Kidney tubule cell (primary cell): ENCODE measurements at regions not wholly inside any gene's neighbourhood (a gene's known extent, or its start where the extent isn't known, plus 50 kb on each side); places are given as distances from the start of the nearest gene placed in this dataset.

Experiments used
- DNase-seq: peaks from one replicate; pipeline ENCODE4 v3.0.0-alpha.2; 2018; ENCODE audit warnings: low spot score

DNA sequence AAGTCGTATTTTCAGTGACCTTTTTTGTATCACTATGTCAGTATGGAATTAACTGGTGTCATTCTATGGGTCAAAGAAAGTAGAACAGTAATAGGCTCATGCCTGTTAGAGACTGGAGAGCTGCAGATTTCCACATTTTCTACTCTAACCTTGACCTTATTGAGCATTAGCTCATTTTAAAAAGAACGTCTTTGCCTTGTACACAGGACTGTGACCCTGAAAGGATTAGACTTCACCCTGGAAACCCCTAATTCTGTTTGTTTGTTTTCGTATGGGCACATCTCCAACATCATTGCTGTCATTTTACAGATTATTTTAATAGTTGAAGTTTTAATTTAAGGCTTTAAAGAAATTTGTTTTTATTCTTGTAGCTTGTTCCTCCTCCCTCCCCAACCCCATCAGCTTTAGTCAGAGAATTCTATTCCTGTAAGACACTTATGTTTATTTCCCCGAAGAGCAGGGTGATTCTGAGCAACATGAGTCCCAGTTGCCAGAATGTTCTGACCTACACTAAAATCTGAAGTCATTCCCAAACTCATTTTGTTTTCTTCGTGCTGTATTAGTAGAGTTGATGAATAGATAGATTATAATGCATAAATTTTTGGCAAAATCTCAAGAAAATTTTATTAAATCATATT lies 451.3 kb downstream of the FOXG1 start:
- DNase-seq: no peak

DNA sequence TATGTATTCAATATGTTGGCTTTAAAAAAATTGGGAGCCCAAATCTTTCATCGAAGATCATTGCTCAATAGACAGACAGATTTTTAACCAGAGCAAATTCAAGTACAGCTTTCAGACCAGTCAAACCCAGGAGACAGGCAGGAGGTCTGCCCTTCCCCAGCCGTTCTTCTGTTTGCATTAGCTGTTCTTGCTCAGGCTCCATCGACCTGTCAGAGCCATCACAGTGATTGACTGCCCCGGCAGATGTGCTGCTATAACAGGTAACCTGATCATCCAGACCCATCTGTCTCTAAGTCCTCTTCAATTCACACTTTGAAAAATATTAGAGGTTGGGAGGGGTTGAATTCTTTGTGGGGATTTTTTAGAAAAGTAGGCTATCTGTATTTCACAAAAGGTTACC lies 453.5 kb downstream of the FOXG1 start:
- no peak for DNase-seq

- DNase-seq: no peak
These were observed 454.0 kb downstream of the FOXG1 start for GRCh38 chr14:29220566-29220965.

DNA sequence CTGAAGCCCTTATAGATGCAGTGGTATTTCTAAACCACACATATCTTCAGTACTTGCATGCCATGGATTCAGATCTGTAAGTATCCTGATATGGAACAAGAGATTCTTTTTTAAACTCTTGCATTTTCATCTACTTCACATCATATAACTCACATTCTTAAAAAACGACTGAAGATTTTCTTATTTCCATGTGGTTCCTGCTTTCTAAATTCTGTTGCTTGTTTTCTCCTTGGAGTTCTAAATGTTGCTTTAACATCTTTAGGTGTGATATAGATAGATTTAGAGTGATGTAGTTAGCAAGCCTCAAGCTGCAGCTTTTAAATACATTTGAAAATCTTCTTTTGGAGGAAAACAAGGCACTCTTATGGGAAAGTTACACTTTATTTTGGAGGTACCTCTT lies 455.4 kb downstream of the FOXG1 start:
- no peak for DNase-seq

GRCh38 chr14:29222671-29223268 lies 456.2 kb downstream of the FOXG1 start:
- peak; percentile 33 for DNase-seq

DNA sequence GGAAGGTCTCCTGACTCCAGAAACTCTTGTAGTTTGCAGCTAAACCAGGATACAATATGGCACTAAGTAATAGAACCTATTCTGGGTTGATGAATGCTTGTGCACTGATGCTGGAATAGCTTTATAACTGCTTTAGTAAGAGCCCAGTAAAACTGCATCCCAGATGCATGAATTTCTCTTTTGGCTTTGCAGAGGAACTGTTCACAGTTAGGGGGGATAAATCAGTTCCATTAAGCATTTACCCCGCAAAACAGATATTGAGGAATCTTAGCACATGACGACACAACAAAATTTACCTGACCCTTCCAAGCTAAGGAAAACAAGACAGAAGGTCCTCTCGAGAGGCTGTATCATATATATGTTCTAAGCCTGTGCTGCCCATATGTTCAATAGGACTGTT lies 457.4 kb downstream of the FOXG1 start:
- DNase-seq: no peak

DNA sequence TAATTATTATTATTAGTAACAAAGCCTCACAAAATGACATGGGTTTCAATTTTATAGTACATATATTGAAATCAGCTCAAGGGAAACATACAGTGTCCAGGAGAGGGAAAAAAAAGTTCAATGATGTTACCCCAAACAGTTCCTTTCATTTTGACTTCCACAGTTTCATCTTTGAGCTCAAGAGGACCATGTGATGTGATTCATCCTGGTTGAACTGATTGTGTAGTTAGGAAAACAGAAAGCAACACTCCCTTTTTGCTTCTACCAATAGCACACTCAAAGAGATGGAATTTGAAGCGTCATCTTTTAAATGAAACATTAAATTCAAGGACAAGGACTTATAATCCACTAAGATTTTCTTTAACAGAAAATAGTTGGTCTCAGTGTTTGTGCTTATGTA lies 461.0 kb downstream of the FOXG1 start:
- peak; percentile 21 for DNase-seq

DNA sequence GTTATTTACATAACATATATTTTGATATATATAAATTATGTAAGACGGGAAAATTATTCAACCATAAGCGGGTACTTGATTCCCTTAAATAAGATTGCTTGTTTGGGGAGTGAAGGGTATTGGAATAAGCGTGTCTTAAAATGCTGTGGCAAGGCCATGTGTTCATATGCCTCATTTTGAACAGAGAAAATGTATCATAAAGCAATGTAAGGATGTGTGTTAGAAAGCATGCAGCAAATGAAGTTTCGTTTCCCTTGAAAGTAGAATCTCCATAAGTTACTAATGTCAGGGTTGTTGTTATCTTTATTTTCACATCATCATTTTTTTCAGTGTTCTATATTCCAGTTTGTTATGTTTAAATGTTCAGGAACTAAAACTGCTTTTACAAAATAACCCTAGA lies 465.6 kb downstream of the FOXG1 start:
- no peak for DNase-seq

GRCh38 chr14:29232711-29233110 lies 466.1 kb downstream of the FOXG1 start:
- no peak for DNase-seq

GRCh38 chr14:29233188-29233587 lies 466.6 kb downstream of the FOXG1 start:
- DNase-seq: no peak

- no peak for DNase-seq
These were observed 469.4 kb downstream of the FOXG1 start for GRCh38 chr14:29235991-29236390.

- DNase-seq: peak; percentile 2
These were observed 469.8 kb downstream of the FOXG1 start for GRCh38 chr14:29236401-29236800.

DNA sequence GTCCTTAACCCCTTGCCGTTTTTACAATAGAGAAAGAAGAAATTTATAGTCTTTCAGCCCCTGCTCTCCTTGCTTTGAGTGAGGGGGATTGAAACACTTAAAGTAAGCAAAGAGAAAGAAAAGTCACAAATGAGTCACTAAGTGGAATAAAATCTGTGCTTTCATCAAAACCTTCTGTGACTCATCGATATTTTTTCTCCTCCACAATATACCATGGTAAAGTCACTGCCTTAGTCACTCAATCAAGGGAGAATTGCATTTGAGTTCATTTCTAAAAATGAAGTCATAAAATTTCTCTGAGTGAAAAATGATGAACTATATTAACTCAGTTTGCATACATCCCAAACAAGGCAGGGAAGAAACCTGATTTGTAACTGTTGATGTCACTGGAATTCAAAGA lies 470.3 kb downstream of the FOXG1 start:
- peak; percentile 64 for DNase-seq

- DNase-seq: peak; percentile 4
These were observed 473.5 kb downstream of the FOXG1 start for GRCh38 chr14:29240066-29240465.

- peak; percentile 64 for DNase-seq
These were observed 476.5 kb downstream of the FOXG1 start for GRCh38 chr14:29242755-29243754.

- DNase-seq: no peak
These were observed 489.1 kb downstream of the FOXG1 start for GRCh38 chr14:29255692-29256091.

DNA sequence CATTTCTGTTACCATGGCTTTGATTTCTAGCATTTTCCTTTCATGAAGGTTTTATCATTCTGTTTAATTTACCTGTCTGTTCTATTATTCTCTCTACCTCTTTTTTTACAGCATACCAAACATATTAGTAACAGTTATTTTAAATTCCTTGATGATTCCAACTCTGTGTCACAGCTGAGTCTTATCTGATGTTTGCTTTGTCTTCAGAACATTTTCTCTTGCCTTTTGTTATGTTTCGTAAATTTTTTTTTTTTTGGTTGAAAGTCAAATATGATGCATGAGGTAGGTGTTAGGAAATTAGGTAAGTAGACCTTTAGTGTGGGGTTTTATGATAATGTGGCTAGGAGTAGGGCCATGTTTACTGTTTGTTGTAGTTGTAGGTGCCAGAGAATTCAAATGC lies 496.4 kb downstream of the FOXG1 start:
- DNase-seq: peak; percentile 40

GRCh38 chr14:29264865-29265264 lies 498.3 kb downstream of the FOXG1 start:
- DNase-seq: no peak

DNA sequence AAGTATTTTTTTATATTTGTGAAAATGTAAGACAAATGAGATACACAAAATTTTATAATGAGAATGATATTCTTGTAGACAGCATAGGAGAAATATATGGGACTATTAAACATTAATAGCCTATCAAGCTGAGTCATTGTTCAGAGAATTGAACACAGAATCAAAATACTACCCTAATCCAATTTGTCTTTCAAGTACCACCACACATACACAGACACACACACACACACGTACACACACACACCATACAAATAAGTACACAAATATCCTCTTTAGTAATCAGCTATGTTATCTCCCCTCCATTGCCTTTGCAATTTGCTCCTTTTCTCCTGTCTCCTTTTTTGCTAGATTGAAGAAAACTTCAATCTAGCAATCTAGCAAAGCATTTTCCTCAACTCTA lies 499.3 kb downstream of the FOXG1 start:
- DNase-seq: no peak

- no peak for DNase-seq
These were observed 505.1 kb downstream of the FOXG1 start for GRCh38 chr14:29271669-29272068.

- no peak for DNase-seq
These were observed 506.9 kb downstream of the FOXG1 start for GRCh38 chr14:29273513-29273912.

- DNase-seq: no peak
These were observed 508.5 kb downstream of the FOXG1 start for GRCh38 chr14:29274890-29275596.
